AG09319 (cell line): ENCODE measurements at regions not wholly inside any gene's neighbourhood (a gene's known extent, or its start where the extent isn't known, plus 50 kb on each side); places are given as distances from the start of the nearest gene placed in this dataset.

Experiments
- DNase-seq: peaks from one replicate; pipeline ENCODE4 v3.0.0-alpha.2; 2010; ENCODE audit warnings: low read depth; ENCODE audit errors: extremely low read depth
- TF ChIP-seq, protein P1 (sequence below): IDR thresholded peaks from 2 replicates; pipeline ENCODE4 v1.5.1; 2011; ENCODE audit warnings: low read depth, mild to moderate bottlenecking, inconsistent platforms, low read length, moderate library complexity

GRCh38 chr2:191738003-191738402 is 60.1 kb downstream of the NABP1 start:
- TF ChIP-seq, protein P1, sequence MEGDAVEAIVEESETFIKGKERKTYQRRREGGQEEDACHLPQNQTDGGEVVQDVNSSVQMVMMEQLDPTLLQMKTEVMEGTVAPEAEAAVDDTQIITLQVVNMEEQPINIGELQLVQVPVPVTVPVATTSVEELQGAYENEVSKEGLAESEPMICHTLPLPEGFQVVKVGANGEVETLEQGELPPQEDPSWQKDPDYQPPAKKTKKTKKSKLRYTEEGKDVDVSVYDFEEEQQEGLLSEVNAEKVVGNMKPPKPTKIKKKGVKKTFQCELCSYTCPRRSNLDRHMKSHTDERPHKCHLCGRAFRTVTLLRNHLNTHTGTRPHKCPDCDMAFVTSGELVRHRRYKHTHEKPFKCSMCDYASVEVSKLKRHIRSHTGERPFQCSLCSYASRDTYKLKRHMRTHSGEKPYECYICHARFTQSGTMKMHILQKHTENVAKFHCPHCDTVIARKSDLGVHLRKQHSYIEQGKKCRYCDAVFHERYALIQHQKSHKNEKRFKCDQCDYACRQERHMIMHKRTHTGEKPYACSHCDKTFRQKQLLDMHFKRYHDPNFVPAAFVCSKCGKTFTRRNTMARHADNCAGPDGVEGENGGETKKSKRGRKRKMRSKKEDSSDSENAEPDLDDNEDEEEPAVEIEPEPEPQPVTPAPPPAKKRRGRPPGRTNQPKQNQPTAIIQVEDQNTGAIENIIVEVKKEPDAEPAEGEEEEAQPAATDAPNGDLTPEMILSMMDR, result no peak
- no peak for DNase-seq

DNA sequence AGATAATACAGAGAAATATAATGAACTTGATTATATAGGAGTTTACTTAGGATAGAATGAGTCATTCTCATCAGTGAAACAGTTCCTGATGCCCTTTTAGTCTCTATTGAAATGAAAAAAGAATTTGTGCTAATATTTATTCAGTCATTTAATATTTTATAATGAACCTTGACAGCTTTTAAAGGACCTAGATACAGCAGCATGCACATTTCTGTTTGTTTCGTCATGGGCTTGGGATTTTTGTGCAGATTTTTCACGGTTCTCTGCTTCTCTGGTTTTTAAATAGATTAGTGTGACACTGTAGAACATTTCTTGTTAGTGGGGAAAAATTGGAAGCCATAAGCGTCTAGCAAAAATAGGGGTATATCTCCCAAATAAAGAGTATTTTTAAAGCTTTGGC is 60.7 kb downstream of the NABP1 start:
- TF ChIP-seq, protein P1, result no peak
- no peak for DNase-seq

- no peak for DNase-seq
- TF ChIP-seq, protein P1, result no peak
These were observed 61.3 kb downstream of the NABP1 start for GRCh38 chr2:191739194-191739593.

DNA sequence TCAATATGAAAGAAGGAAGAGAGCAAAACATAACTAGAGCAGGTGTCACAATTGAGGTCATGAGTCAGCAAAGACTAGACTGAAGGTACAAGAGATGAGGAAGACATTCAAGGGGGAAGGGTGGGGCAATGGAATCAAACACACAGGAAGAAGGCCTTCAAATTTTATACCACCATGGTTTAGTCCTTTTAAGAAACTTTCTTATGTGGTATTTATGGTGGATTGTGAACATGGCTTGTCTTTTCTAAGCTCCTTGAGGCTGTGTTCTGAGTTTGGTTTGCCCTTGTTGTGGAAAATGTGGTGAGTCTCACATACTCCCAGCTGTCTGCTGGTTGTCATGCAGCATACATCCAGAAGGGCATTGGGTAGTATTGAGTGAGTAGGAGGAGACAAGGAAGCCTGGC is 62.1 kb downstream of the NABP1 start:
- TF ChIP-seq, protein P1, result no peak
- no peak for DNase-seq

GRCh38 chr2:191740759-191741158 is 62.8 kb downstream of the NABP1 start:
- no peak for DNase-seq
- TF ChIP-seq, protein P1, result no peak

DNA sequence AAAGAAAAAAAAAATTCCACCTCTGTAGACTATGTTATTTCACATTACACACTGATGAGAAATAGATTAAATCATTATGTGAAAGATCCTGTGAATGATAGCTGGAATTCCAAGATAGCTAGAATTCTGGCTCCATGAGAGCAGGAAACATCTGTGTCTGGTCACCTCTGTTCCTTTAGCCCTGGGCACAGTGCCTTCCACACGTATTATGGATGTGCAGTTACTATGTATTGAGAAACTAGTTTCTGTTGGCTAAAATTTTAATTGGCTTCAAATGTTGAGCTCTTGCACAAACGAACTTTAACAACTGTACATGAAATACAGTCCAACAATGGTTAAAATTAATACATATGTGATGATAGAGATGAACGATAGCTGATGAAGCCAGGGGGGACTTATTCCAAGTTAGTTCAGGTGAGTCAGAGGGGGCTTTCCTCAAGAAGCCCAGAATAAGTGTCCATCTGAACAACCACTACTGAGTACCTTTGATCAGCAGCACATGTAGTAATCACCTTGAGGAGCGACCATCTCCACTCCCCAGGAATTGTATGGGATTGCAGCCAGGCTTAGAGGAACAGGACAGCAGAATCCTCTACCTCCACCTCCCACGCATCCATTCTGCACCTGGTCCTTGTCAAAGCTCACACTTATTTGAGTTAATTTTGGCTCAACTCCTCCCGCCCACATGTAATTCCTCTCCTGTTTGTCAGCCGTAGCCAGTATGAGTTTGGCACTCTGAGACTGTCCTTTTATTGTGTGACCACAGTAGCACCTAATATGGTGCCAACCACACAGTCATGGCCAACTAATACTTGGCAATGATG is 68.6 kb downstream of the NABP1 start:
- DNase-seq, result peak; percentile 72
- TF ChIP-seq, protein P1, result no peak

- TF ChIP-seq, protein P1, result no peak
- DNase-seq, result no peak
These were observed 69.2 kb downstream of the NABP1 start for GRCh38 chr2:191747170-191747530.
